Endothelial cell (in vitro differentiated cells): ENCODE measurements at regions not wholly inside any gene's neighbourhood (a gene's known extent, or its start where the extent isn't known, plus 50 kb on each side); places are given as distances from the start of the nearest gene placed in this dataset.
"Not testable (repeated sequence)": the region's sequence is repeated elsewhere in the genome, so short reads cannot be mapped to it uniquely, and the experiment has no call there.

ENCODE experiments used
- DNase-seq: peaks from one replicate; pipeline ENCODE4 v3.0.0; 2021; ENCODE audit warnings: low spot score
- H3K27ac Mint-ChIP-seq: one replicate; pipeline ENCODE4 v1.8.0; 2021; ENCODE audit warnings: mixed read lengths, inconsistent platforms; ENCODE audit not compliant: unreplicated experiment
- H3K27me3 Mint-ChIP-seq: one replicate; pipeline ENCODE4 v1.8.0; 2021; ENCODE audit warnings: mild to moderate bottlenecking, moderate library complexity, mixed read lengths, inconsistent platforms; ENCODE audit not compliant: unreplicated experiment
- H3K36me3 Mint-ChIP-seq: one replicate; pipeline ENCODE4 v1.8.0; 2021; ENCODE audit warnings: mild to moderate bottlenecking, low read depth, mixed read lengths, inconsistent platforms; ENCODE audit not compliant: unreplicated experiment
- H3K4me1 Mint-ChIP-seq: one replicate; pipeline ENCODE4 v1.8.0; 2021; ENCODE audit warnings: mild to moderate bottlenecking, mixed read lengths, inconsistent platforms; ENCODE audit not compliant: unreplicated experiment
- H3K4me3 Mint-ChIP-seq: one replicate; pipeline ENCODE4 v1.8.0; 2021; ENCODE audit warnings: mild to moderate bottlenecking, mixed read lengths, inconsistent platforms; ENCODE audit not compliant: unreplicated experiment
- H3K9me3 Mint-ChIP-seq: one replicate; pipeline ENCODE4 v1.8.0; 2021; ENCODE audit warnings: mixed read lengths, inconsistent platforms; ENCODE audit not compliant: unreplicated experiment
- TF ChIP-seq, protein P1 (sequence below): fragments of 200-600 bp; sonication (generic); IDR thresholded peaks from one replicate; pipeline ENCODE4 v1.5.0; 2021; ENCODE audit warnings: antibody characterized with exemption; ENCODE audit not compliant: unreplicated experiment

DNA sequence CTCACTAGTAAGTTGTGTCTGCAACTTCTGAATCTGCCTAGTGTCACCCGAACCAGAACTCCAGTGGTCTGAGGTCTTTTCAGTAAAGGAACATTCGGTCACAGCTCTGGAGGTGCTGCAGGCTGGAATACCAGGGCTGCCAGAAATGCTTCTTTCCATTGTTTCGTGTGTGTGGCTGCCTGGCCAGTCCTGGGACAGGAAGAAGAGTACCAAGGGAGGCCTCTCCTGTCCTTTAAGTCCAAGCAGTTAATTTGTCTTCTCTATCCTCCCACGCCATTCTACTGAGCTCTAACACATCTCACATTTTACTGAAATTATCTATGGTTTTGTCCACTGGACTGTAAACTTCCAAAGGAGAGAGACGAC lies 196.0 kb downstream of the LNPK start:
- Mint-ChIP-seq H3K36me3 (no peaks in the 10 kb centered on the region), H3K27me3 (no peaks in the 10 kb centered on the region), H3K4me3 (no peak overlapping the region), H3K27ac (no peak overlapping the region), H3K4me1 (peaks cover 8% of the 10 kb centered on the region), H3K9me3 (no peaks in the 10 kb centered on the region)
- TF ChIP-seq, protein P1, sequence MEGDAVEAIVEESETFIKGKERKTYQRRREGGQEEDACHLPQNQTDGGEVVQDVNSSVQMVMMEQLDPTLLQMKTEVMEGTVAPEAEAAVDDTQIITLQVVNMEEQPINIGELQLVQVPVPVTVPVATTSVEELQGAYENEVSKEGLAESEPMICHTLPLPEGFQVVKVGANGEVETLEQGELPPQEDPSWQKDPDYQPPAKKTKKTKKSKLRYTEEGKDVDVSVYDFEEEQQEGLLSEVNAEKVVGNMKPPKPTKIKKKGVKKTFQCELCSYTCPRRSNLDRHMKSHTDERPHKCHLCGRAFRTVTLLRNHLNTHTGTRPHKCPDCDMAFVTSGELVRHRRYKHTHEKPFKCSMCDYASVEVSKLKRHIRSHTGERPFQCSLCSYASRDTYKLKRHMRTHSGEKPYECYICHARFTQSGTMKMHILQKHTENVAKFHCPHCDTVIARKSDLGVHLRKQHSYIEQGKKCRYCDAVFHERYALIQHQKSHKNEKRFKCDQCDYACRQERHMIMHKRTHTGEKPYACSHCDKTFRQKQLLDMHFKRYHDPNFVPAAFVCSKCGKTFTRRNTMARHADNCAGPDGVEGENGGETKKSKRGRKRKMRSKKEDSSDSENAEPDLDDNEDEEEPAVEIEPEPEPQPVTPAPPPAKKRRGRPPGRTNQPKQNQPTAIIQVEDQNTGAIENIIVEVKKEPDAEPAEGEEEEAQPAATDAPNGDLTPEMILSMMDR = no peak
- DNase-seq = peak; percentile 7

DNA sequence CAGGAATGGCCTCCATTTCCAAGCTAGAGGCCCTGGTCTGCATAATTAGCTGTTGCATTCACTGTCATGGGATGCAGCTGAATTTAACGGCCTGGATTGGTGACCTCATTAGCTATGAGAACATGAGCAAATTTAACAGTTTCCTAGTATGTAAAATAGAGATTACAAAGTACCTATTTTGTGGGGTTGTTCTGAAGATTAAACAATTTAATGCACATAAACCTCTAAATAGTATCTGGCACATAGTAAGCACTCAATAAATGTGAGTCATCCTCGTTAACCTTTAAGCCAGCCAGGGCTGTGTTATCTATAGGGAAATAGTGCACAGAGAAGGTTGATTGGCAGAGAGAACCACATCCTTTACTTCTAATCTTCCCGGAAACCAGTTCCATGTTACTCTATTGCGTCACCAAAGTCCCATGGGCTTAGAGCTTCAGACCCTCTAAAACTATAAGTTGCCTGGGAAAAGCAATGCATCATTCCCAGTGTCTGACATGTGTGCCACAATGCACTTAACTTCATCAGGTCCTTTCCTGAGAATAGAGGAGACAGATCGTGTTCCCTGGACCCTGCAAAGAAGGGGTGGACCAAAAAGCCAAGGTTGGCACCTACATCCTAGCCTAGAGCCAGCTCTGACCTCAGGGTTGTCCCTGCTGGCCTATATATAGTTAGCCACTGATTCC lies 196.5 kb downstream of the LNPK start:
- TF ChIP-seq, protein P1 = no peak
- Mint-ChIP-seq H3K9me3 (no peaks in the 10 kb centered on the region), H3K27me3 (no peaks in the 10 kb centered on the region), H3K36me3 (no peaks in the 10 kb centered on the region), H3K27ac (no peak overlapping the region), H3K4me3 (no peak overlapping the region), H3K4me1 (peaks cover 5% of the 10 kb centered on the region)
- no peak for DNase-seq

DNA sequence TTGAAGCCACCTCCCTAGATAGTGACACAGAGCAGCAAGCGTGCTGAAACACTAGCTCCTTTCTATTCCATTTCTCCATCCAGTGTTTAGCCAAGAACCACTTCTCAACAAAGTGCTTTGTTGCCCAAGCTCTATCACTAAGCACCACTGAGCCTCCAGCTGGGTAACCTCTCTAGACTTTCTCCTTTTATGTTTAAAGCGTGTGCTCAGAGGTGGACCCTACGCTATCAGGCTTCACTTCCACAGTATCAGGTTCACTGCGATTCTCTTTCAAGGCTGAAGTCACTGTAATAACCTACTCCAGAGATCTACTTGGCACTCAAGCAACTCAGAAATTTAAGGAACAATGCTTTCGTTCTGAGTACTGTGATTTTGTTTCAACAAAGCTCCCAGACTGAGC lies 197.9 kb downstream of the LNPK start:
- no peaks in the 10 kb centered on the region for H3K36me3 Mint-ChIP-seq
- TF ChIP-seq, protein P1 = no peak
- peaks cover 5% of the 10 kb centered on the region for H3K4me1 Mint-ChIP-seq
- H3K4me3 Mint-ChIP-seq = no peak overlapping the region
- no peak for DNase-seq
- H3K27ac Mint-ChIP-seq = no peak overlapping the region
- H3K9me3 Mint-ChIP-seq = no peaks in the 10 kb centered on the region
- no peaks in the 10 kb centered on the region for H3K27me3 Mint-ChIP-seq

DNA sequence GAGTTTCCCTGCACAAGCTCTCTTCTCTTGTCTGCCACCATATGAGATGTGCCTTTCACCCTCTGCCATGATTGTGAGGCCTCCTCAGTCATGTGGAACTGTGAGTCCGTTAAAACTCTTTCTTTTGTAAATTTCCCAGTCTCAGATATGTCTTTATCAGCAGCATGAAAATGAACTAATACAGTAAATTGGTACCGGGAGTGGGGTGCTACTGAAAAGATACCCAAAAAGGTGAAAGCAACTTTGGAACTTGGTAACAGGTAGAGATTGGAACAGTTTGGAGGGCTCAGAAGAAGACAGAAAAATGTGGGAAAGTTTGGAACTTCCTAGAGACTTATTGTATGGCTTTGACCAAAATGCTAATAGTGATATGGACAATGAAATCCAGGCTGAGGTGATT lies 205.6 kb downstream of the LNPK start:
- not testable (repeated sequence) for H3K27ac Mint-ChIP-seq

DNA sequence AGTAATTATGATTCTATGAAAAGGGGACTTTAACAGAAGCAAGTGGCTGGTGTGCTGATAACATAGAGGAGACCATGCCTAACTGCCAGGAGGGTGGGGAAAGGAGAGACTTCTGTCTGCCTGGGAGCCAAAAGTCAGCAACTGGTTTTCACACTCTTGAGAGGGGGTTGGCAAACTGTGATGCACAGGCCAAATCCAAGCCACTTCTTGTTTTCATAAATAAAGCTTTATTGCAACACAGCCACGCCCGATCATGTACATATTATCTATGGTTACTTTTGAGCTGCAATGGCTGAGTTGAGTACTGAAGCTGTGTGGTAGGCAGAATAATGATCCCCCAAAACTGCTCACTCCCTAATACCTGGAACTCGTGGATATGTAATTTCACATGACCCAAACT lies 208.4 kb downstream of the LNPK start:
- Mint-ChIP-seq H3K27me3 (no peaks in the 10 kb centered on the region), H3K36me3 (peaks cover 7% of the 10 kb centered on the region), H3K4me1 (no peaks in the 10 kb centered on the region), H3K9me3 (peaks cover 6% of the 10 kb centered on the region), H3K4me3 (no peak overlapping the region), H3K27ac (no peak overlapping the region)
- no peak for DNase-seq
- TF ChIP-seq, protein P1 = no peak

More for the DNA sequence above, 205.6 kb downstream of the LNPK start:
- H3K9me3 Mint-ChIP-seq, H3K4me3 Mint-ChIP-seq, H3K4me1 Mint-ChIP-seq, H3K27me3 Mint-ChIP-seq, DNase-seq, H3K36me3 Mint-ChIP-seq: not testable (repeated sequence)
